ENCODE measurements at regions not wholly inside any gene's neighbourhood (a gene's known extent, or its start where the extent isn't known, plus 50 kb on each side); places are given as distances from the start of the nearest gene placed in this dataset.

- TF ChIP-seq CTCF (IDR thresholded peaks at IDR 0.05) (no peak), EP300 (IDR thresholded peaks at IDR 0.05) (no peak), POLR2A (IDR thresholded peaks at IDR 0.05) (no peak)
Observed at GRCh38 chr13:58908019-58908679, 1255.6 kb downstream of the DIAPH3 start.

All from tibial nerve (tissue), 4 donors.